ENCODE measurements at regions not wholly inside any gene's neighbourhood (a gene's known extent, or its start where the extent isn't known, plus 50 kb on each side); places are given as distances from the start of the nearest gene placed in this dataset.

- TF ChIP-seq CTCF (IDR thresholded peaks at IDR 0.05; ENCODE audit: low read depth, low read length, missing input control) (no peak), TAF1 (conservative IDR thresholded peaks at IDR 0.05) (no peak), RAD21 (IDR thresholded peaks at IDR 0.05) (no peak), JUND (IDR thresholded peaks at IDR 0.05) (no peak), FOXA1 (IDR thresholded peaks at IDR 0.05) (no peak), NR2F2 (IDR thresholded peaks at IDR 0.05) (no peak), GABPA (IDR thresholded peaks at IDR 0.05 in 1 of 2, conservative IDR thresholded peaks at IDR 0.05 in 1 of 2) (no peak), EGR1 (IDR thresholded peaks at IDR 0.05; ENCODE audit: low read depth in 2 of 2) (no peak)
- TF ChIP-seq, protein P1, sequence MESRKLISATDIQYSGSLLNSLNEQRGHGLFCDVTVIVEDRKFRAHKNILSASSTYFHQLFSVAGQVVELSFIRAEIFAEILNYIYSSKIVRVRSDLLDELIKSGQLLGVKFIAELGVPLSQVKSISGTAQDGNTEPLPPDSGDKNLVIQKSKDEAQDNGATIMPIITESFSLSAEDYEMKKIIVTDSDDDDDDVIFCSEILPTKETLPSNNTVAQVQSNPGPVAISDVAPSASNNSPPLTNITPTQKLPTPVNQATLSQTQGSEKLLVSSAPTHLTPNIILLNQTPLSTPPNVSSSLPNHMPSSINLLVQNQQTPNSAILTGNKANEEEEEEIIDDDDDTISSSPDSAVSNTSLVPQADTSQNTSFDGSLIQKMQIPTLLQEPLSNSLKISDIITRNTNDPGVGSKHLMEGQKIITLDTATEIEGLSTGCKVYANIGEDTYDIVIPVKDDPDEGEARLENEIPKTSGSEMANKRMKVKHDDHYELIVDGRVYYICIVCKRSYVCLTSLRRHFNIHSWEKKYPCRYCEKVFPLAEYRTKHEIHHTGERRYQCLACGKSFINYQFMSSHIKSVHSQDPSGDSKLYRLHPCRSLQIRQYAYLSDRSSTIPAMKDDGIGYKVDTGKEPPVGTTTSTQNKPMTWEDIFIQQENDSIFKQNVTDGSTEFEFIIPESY (IDR thresholded peaks at IDR 0.05): no peak
- TF ChIP-seq, protein P2, sequence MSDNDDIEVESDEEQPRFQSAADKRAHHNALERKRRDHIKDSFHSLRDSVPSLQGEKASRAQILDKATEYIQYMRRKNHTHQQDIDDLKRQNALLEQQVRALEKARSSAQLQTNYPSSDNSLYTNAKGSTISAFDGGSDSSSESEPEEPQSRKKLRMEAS (IDR thresholded peaks at IDR 0.05): no peak
- TF ChIP-seq, protein P3, sequence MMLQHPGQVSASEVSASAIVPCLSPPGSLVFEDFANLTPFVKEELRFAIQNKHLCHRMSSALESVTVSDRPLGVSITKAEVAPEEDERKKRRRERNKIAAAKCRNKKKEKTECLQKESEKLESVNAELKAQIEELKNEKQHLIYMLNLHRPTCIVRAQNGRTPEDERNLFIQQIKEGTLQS (IDR thresholded peaks at IDR 0.05): no peak
Observed at GRCh38 chr12:75596406-75596805, 85.0 kb upstream of the KRR1 start.

Data from liver (tissue), 3 donors.